HepG2 (cell line): ENCODE measurements at regions not wholly inside any gene's neighbourhood (a gene's known extent, or its start where the extent isn't known, plus 50 kb on each side); places are given as distances from the start of the nearest gene placed in this dataset.

Source experiments
- ATAC-seq: fragments of 200-7000 bp; cut with Tn5 transposase; 3 replicates; pipeline ENCODE4 v1.9.1; 2020; ENCODE audit warnings: mild to moderate bottlenecking, moderate library complexity
- BruUV-seq: library from RNA; stranded (reverse); fragments of 400-500 nt; replicated peaks from 2 replicates; lab custom pipeline; 2021; lab: Mats Ljungman, UMichigan
- CTCF ChIA-PET: fragments of 300-600 bp; formaldehyde crosslinking; extraction: SDS; loops from one replicate; lab custom pipeline; 2021; ENCODE audit warnings: low total read pairs, inconsistent platforms, low intra/inter-chr PET ratio; lab: Yijun Ruan, JAX
- POLR2A ChIA-PET: fragments of 350-600 bp; sonication (Branson Sonifier 250); formaldehyde crosslinking; loops from one replicate; lab custom pipeline; 2020; ENCODE audit warnings: antibody characterized with exemption, inconsistent platforms; lab: Yijun Ruan, JAX
- DNase-seq: peaks from one replicate; pipeline ENCODE4 v3.0.0-alpha.2; 2015; ENCODE audit warnings: low spot score
- FAIRE-seq: peaks from 3 replicates; lab custom pipeline; 2011; peaks lifted over from hg19 to GRCh38; lab: Jason Lieb, UNC
- H2AFZ ChIP-seq: one replicate; pipeline ENCODE4 v1.6.1; 2011; ENCODE audit warnings: low read length, inconsistent platforms
- H3K27ac ChIP-seq: fragments of 300-600 bp; 3 replicates; pipeline ENCODE4 v1.8.0; 2011; ENCODE audit warnings: mixed run types, mild to moderate bottlenecking, mixed read lengths, low read length, inconsistent platforms; ENCODE audit not compliant: insufficient read depth; ENCODE audit errors: extremely low read length
- H3K27me3 ChIP-seq, 2 experiments: fragments of 200-600 bp in 1 of 2; 2 replicates in 1 of 2; 3 replicates in 1 of 2; pipeline versions ENCODE4 v1.6.0 to v1.8.0; 2011; ENCODE audit warnings: low read length in 2 of 2, mild to moderate bottlenecking in 2 of 2, moderate library complexity in 2 of 2, inconsistent platforms in 1 of 2; ENCODE audit not compliant: insufficient read depth in 2 of 2, control insufficient read depth in 1 of 2
- H3K36me3 ChIP-seq, 2 experiments: fragments of 200-600 bp in 1 of 2; replicated peaks in 1 of 2; 2 replicates in 1 of 2; 3 replicates in 1 of 2; pipeline versions ENCODE4 v1.5.1 to v1.8.0; 2011; ENCODE audit warnings: low read length in 2 of 2, inconsistent platforms in 1 of 2; ENCODE audit not compliant: insufficient read depth in 2 of 2, control insufficient read depth in 1 of 2
- H3K4me1 ChIP-seq: 2 replicates; pipeline ENCODE4 v1.5.1; 2012; ENCODE audit warnings: low read length, inconsistent platforms; ENCODE audit not compliant: insufficient read depth
- H3K4me2 ChIP-seq: 2 replicates; pipeline ENCODE4 v1.6.0; 2011; ENCODE audit warnings: low read depth, low read length, inconsistent platforms
- H3K4me3 ChIP-seq, 3 experiments: fragments of 200-600 bp in 1 of 3; sonication (generic), shearing (Covaris generic) in 1 of 3; replicated peaks in 1 of 3; 2 replicates each; pipeline ENCODE4 v1.5.1; 2011 to 2016; ENCODE audit warnings: low read length in 3 of 3, inconsistent platforms in 2 of 3, low read depth in 2 of 3, mild to moderate bottlenecking in 2 of 3, control low read depth in 1 of 3, mixed read lengths in 1 of 3; ENCODE audit not compliant: insufficient read depth in 1 of 3
- H3K79me2 ChIP-seq: one replicate; pipeline ENCODE4 v1.6.1; 2011; ENCODE audit warnings: low read length, inconsistent platforms; ENCODE audit not compliant: insufficient read depth
- H3K9ac ChIP-seq: 2 replicates; pipeline ENCODE4 v1.6.0; 2011; ENCODE audit warnings: mild to moderate bottlenecking, low read depth, low read length, inconsistent platforms; ENCODE audit not compliant: insufficient read depth
- H3K9me3 ChIP-seq: 2 replicates; pipeline ENCODE4 v1.5.1; 2012; ENCODE audit warnings: mild to moderate bottlenecking, low read length
- H4K20me1 ChIP-seq: 2 replicates; pipeline ENCODE4 v1.6.0; 2011; ENCODE audit warnings: inconsistent platforms, mild to moderate bottlenecking, low read length, moderate library complexity; ENCODE audit not compliant: insufficient read depth
- LRRFIP1 ChIP-seq: sonication (generic); formaldehyde crosslinking; conservative IDR thresholded peaks from 2 replicates; pipeline ENCODE4 v1.4.0; 2020; ENCODE audit warnings: missing genetic modification reagents
- RELA ChIP-seq: sonication (generic); formaldehyde crosslinking; IDR thresholded peaks from 2 replicates; pipeline ENCODE4 v1.4.0; 2020; ENCODE audit warnings: missing genetic modification reagents
- TEAD2 ChIP-seq: sonication (generic); formaldehyde crosslinking; IDR thresholded peaks from 2 replicates; pipeline ENCODE4 v1.9.0; 2021; ENCODE audit warnings: missing genetic modification reagents
- THRA ChIP-seq: sonication (generic); formaldehyde crosslinking; IDR thresholded peaks from 2 replicates; pipeline ENCODE4 v1.4.0; 2020; ENCODE audit warnings: missing genetic modification reagents, borderline replicate concordance
- ZBTB42 ChIP-seq: sonication (generic); formaldehyde crosslinking; IDR thresholded peaks from 2 replicates; pipeline ENCODE4 v1.5.0; 2020; ENCODE audit warnings: mild to moderate bottlenecking, missing genetic modification reagents
- ZNF782 ChIP-seq: sonication (generic); formaldehyde crosslinking; IDR thresholded peaks from 2 replicates; pipeline ENCODE4 v1.4.0; 2020; ENCODE audit warnings: missing genetic modification reagents, mild to moderate bottlenecking, borderline replicate concordance
- WGBS: methylation state at CpG from one replicate; pipeline ENCODE4 v1.1.6; 2017; ENCODE audit warnings: low lambda C conversion rate; 5-methylcytosine and 5-hydroxymethylcytosine counted together
- in situ Hi-C: cut with HindIII; loops from 2 replicates; pipeline ENCODE4 v1.10.0; 2017; ENCODE audit warnings: low pct_unique_long_range_greater_than_20kb; ENCODE audit not compliant: extremely low pct_ligation_motif_present
- intact Hi-C: fragments of 100-400 bp; cut with micrococcal nuclease; formaldehyde crosslinking; loops from one replicate; pipeline ENCODE4 v1.10.0; 2022; ENCODE audit not compliant: unreplicated experiment

- Histone ChIP-seq H3K4me2 (no peak overlapping the region), H4K20me1 (no peaks in the 10 kb centered on the region), H3K9ac (no peak overlapping the region), H3K9me3 (no peaks in the 10 kb centered on the region), H3K27ac (no peak overlapping the region), H2AFZ (no peak overlapping the region), H3K36me3 (no peaks in the 10 kb centered on the region), H3K79me2 (no peaks in the 10 kb centered on the region), H3K27me3 (no peaks in the 10 kb centered on the region), H3K4me3 (no peak overlapping the region), H3K4me1 (no peaks in the 10 kb centered on the region)
- POLR2A ChIA-PET: no interaction called here
- DNase-seq (no peak), ATAC-seq (no peak), FAIRE-seq (no peak)
- no TSS peak for BruUV-seq
- 45% methylated on average over 1 of the region's 1 CpG for WGBS
- intact Hi-C loops (no loop called here), in situ Hi-C loops (no loop called here)
- CTCF ChIA-PET: no interaction called here
- TF ChIP-seq ZBTB42 (CRISPR knock-in tag) (no peak), LRRFIP1 (CRISPR knock-in tag) (no peak), ZNF782 (CRISPR knock-in tag) (no peak), RELA (CRISPR knock-in tag) (no peak), THRA (CRISPR knock-in tag) (no peak), TEAD2 (CRISPR knock-in tag) (no peak)
These were observed 340.5 kb upstream of the SATB1 start for GRCh38 chr3:18765662-18766061.
